Epithelial cell of proximal tubule (primary cell): ENCODE measurements at regions not wholly inside any gene's neighbourhood (a gene's known extent, or its start where the extent isn't known, plus 50 kb on each side); places are given as distances from the start of the nearest gene placed in this dataset.

Experiments used
- DNase-seq: peaks from one replicate; pipeline ENCODE4 v3.0.0-alpha.2; 2011; ENCODE audit warnings: low read depth
- H3K4me3 ChIP-seq: 2 replicates; pipeline ENCODE4 v1.5.1; 2011; ENCODE audit warnings: low read depth, mild to moderate bottlenecking, low read length
- CTCF ChIP-seq: conservative IDR thresholded peaks from 2 replicates; pipeline ENCODE4 v1.5.1; 2012; ENCODE audit warnings: low read depth, mild to moderate bottlenecking, low read length

GRCh38 chr5:26434688-26435087 is 603.7 kb downstream of the CDH9 start:
- TF ChIP-seq CTCF = no peak
- no peak for DNase-seq

GRCh38 chr5:26432386-26432785 is 606.0 kb downstream of the CDH9 start:
- no peak for DNase-seq
- no peak overlapping the region for H3K4me3 ChIP-seq
- no peak for TF ChIP-seq CTCF

More at GRCh38 chr5:26434688-26435087, 603.7 kb downstream of the CDH9 start:
- no peak overlapping the region for H3K4me3 ChIP-seq

GRCh38 chr5:26430323-26430722 is 608.1 kb downstream of the CDH9 start:
- DNase-seq = no peak
- no peak for TF ChIP-seq CTCF
- H3K4me3 ChIP-seq = no peak overlapping the region

- no peak overlapping the region for H3K4me3 ChIP-seq
- DNase-seq = no peak
- TF ChIP-seq CTCF = no peak
Observed at GRCh38 chr5:26427281-26427680, 611.1 kb downstream of the CDH9 start.

- no peak overlapping the region for H3K4me3 ChIP-seq
- no peak for DNase-seq
- no peak for TF ChIP-seq CTCF
Observed at GRCh38 chr5:26419987-26420386, 618.4 kb downstream of the CDH9 start.

- no peak for TF ChIP-seq CTCF
- H3K4me3 ChIP-seq = no peak overlapping the region
- DNase-seq = no peak
Observed at GRCh38 chr5:26416911-26417310, 621.5 kb downstream of the CDH9 start.

- H3K4me3 ChIP-seq = no peak overlapping the region
- DNase-seq = no peak
- no peak for TF ChIP-seq CTCF
Observed at GRCh38 chr5:26415987-26416779, 622.2 kb downstream of the CDH9 start.
